MM.1S (cell line): ENCODE measurements at regions not wholly inside any gene's neighbourhood (a gene's known extent, or its start where the extent isn't known, plus 50 kb on each side); places are given as distances from the start of the nearest gene placed in this dataset.

Experiments
- DNase-seq: peaks from one replicate; pipeline ENCODE4 v3.0.0-alpha.2; 2015
- H2AFZ ChIP-seq: fragments of 300-600 bp; sonication (generic); 2 replicates; pipeline ENCODE4 v1.6.0; 2016; ENCODE audit warnings: antibody characterized with exemption, low read length
- H3F3A ChIP-seq: fragments of 300-600 bp; sonication (generic); 2 replicates; pipeline ENCODE4 v1.6.1; 2016; ENCODE audit warnings: mild to moderate bottlenecking, antibody characterized with exemption, low read length, moderate library complexity, mixed read lengths; ENCODE audit not compliant: insufficient read depth
- H3K27ac ChIP-seq: fragments of 300-600 bp; sonication (generic); 2 replicates; pipeline ENCODE4 v1.5.1; 2016; ENCODE audit warnings: mild to moderate bottlenecking, low read length
- H3K27me3 ChIP-seq: fragments of 300-600 bp; sonication (generic); replicated peaks from 2 replicates; pipeline ENCODE4 v1.6.0; 2016; ENCODE audit warnings: low read length; ENCODE audit not compliant: insufficient read depth
- H3K36me3 ChIP-seq: fragments of 300-600 bp; sonication (generic); replicated peaks from 2 replicates; pipeline ENCODE4 v1.6.1; 2016; ENCODE audit warnings: mild to moderate bottlenecking, low read length, mixed read lengths; ENCODE audit not compliant: insufficient read depth
- H3K4me1 ChIP-seq: fragments of 300-600 bp; sonication (generic); 2 replicates; pipeline ENCODE4 v1.6.1; 2016; ENCODE audit warnings: low read length, mixed read lengths
- H3K4me2 ChIP-seq: fragments of 300-600 bp; sonication (generic); 2 replicates; pipeline ENCODE4 v1.6.0; 2016; ENCODE audit warnings: low read depth, low read length
- H3K4me3 ChIP-seq: fragments of 300-600 bp; sonication (generic); 2 replicates; pipeline ENCODE4 v1.5.1; 2016; ENCODE audit warnings: low read length, mixed read lengths
- H3K79me2 ChIP-seq: fragments of 300-600 bp; sonication (generic); 2 replicates; pipeline ENCODE4 v1.6.1; 2016; ENCODE audit warnings: mixed run types, low read length, mixed read lengths
- H3K9ac ChIP-seq: fragments of 300-600 bp; sonication (generic); 2 replicates; pipeline ENCODE4 v1.6.1; 2016; ENCODE audit warnings: low read length, mixed read lengths
- H3K9me2 ChIP-seq: fragments of 300-600 bp; sonication (generic); replicated peaks from 2 replicates; pipeline ENCODE4 v1.6.1; 2016; ENCODE audit warnings: mild to moderate bottlenecking, low read length, mixed read lengths; ENCODE audit not compliant: insufficient read depth
- H3K9me3 ChIP-seq: fragments of 300-600 bp; sonication (generic); replicated peaks from 2 replicates; pipeline ENCODE4 v1.6.1; 2016; ENCODE audit warnings: mild to moderate bottlenecking, low read length, mixed read lengths; ENCODE audit not compliant: insufficient read depth
- H4K20me1 ChIP-seq: fragments of 300-600 bp; sonication (generic); 2 replicates; pipeline ENCODE4 v1.6.1; 2016; ENCODE audit warnings: mild to moderate bottlenecking, low read length, moderate library complexity, mixed read lengths; ENCODE audit not compliant: insufficient read depth
- EZH2 ChIP-seq: fragments of 300-600 bp; sonication (generic); optimal IDR thresholded peaks from 2 replicates; pipeline ENCODE3; 2017; ENCODE audit warnings: low read depth, mild to moderate bottlenecking, antibody characterized with exemption, low read length, mixed read lengths
- EZH2phosphoT487 ChIP-seq: fragments of 300-600 bp; sonication (generic); IDR thresholded peaks from 2 replicates; pipeline ENCODE4 v1.6.1; 2018; ENCODE audit warnings: antibody characterized with exemption, low read length
- TF ChIP-seq, protein P1 (sequence below): fragments of 300-600 bp; sonication (generic); IDR thresholded peaks from 2 replicates; pipeline ENCODE4 v1.5.1; 2016; ENCODE audit warnings: antibody characterized with exemption, low read length, mixed read lengths

DNA sequence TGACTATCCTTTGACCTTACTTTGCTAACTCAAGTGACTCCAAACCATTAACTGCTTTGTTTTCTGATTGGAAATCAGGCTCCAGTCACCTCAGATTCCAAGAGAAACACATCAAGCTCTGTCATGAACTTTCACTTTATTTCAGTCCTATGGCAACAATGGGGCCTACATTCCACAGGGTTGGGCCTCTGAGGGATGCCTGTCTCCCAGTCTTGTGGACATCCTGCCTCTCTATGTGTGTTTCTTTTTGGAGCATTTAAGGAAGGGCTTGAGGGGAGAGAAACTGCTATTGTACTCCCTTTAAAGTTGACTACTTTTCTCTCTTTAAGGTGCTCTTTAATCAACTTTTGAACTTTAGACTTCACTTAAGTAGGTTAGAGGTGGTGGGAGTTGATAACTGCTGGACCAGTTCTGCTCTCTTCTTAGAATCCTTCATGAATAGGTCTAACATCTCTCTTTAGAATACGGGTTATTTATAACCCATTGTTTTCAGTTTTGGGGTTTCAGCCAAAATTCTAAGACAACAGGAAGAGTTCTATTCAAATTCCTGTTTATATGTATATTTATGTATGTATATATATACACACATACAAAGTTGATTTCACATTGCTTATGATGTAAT, 274.3 kb upstream of the NR3C2 start:
- Histone ChIP-seq H3K9me2 (no peaks in the 10 kb centered on the region), H3K4me3 (no peak overlapping the region), H3K36me3 (no peaks in the 10 kb centered on the region), H2AFZ (no peak overlapping the region), H3K27me3 (no peaks in the 10 kb centered on the region), H3K4me1 (peaks cover 4% of the 10 kb centered on the region; the same call in 1 of the 2 replicates), H3K9me3 (no peaks in the 10 kb centered on the region), H3K9ac (no peak overlapping the region), H3K4me2 (0 out of 2 replicates have a peak overlapping the region, but pooled peaks have one; percentile 7), H3K79me2 (no peaks in the 10 kb centered on the region), H4K20me1 (no peaks in the 10 kb centered on the region), H3F3A (no peaks in the 10 kb centered on the region), H3K27ac (no peak overlapping the region)
- no peak for DNase-seq
- TF ChIP-seq EZH2phosphoT487 (no peak), EZH2 (no peak)
- TF ChIP-seq, protein P1, sequence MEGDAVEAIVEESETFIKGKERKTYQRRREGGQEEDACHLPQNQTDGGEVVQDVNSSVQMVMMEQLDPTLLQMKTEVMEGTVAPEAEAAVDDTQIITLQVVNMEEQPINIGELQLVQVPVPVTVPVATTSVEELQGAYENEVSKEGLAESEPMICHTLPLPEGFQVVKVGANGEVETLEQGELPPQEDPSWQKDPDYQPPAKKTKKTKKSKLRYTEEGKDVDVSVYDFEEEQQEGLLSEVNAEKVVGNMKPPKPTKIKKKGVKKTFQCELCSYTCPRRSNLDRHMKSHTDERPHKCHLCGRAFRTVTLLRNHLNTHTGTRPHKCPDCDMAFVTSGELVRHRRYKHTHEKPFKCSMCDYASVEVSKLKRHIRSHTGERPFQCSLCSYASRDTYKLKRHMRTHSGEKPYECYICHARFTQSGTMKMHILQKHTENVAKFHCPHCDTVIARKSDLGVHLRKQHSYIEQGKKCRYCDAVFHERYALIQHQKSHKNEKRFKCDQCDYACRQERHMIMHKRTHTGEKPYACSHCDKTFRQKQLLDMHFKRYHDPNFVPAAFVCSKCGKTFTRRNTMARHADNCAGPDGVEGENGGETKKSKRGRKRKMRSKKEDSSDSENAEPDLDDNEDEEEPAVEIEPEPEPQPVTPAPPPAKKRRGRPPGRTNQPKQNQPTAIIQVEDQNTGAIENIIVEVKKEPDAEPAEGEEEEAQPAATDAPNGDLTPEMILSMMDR = no peak

DNA sequence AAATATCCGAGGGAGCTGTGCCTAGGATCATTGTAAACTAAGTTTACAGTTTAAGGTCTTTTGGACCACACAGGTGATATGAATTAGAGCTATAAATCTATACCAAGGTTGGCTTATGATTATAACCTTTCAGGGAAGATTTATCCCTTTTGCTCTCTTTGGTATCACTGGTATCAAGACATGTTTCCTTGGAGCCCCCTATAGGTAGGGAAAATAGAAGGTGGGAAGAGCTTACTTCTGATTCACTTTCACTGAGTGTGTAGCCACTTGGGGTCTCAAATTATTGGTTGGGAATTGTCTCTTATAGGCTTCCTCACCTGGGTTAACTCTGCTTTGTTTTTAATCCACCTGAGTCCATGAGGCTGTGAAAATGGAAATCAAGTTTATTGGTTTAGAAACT, 262.1 kb upstream of the NR3C2 start:
- Histone ChIP-seq H3K4me2 (no peak overlapping the region), H4K20me1 (no peaks in the 10 kb centered on the region), H3K9ac (no peak overlapping the region), H3F3A (no peaks in the 10 kb centered on the region), H3K27me3 (no peaks in the 10 kb centered on the region), H3K36me3 (no peaks in the 10 kb centered on the region), H3K9me3 (no peaks in the 10 kb centered on the region), H3K4me3 (no peak overlapping the region), H3K9me2 (no peaks in the 10 kb centered on the region), H3K79me2 (no peaks in the 10 kb centered on the region), H2AFZ (no peak overlapping the region), H3K4me1 (no peaks in the 10 kb centered on the region), H3K27ac (no peak overlapping the region)
- DNase-seq = no peak
- TF ChIP-seq EZH2phosphoT487 = no peak
- no peak for TF ChIP-seq EZH2

DNA sequence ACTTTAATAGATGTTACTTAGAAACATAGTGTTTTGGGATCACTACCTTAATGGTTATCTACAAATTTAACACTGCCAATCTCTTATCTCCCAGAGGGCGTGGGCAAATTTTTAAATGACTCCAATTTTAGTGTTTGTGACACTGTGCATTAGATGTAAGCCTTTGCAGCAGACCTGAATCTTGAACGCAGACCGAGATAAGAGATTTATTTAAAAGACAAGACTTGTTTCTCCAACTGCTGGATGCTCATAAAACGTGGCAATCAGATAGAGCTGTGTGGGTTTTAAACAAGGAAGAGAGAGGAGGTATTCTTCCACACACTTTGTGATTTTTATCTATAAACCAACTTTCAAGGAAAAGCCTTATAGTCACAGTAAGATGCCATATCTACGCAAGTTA, 252.5 kb upstream of the NR3C2 start:
- H3K79me2 ChIP-seq = no peaks in the 10 kb centered on the region
- no peaks in the 10 kb centered on the region for H3F3A ChIP-seq
- no peak overlapping the region for H3K9ac ChIP-seq
- no peaks in the 10 kb centered on the region for H3K27me3 ChIP-seq
- H2AFZ ChIP-seq = no peak overlapping the region
- no peak overlapping the region for H3K4me3 ChIP-seq
- no peak for TF ChIP-seq EZH2phosphoT487
- H3K4me1 ChIP-seq = no peaks in the 10 kb centered on the region
- H3K9me2 ChIP-seq = no peaks in the 10 kb centered on the region
- no peaks in the 10 kb centered on the region for H3K9me3 ChIP-seq
- no peak overlapping the region for H3K27ac ChIP-seq
- no peaks in the 10 kb centered on the region for H3K36me3 ChIP-seq
- DNase-seq = no peak
- no peak overlapping the region for H3K4me2 ChIP-seq
- H4K20me1 ChIP-seq = no peaks in the 10 kb centered on the region

DNA sequence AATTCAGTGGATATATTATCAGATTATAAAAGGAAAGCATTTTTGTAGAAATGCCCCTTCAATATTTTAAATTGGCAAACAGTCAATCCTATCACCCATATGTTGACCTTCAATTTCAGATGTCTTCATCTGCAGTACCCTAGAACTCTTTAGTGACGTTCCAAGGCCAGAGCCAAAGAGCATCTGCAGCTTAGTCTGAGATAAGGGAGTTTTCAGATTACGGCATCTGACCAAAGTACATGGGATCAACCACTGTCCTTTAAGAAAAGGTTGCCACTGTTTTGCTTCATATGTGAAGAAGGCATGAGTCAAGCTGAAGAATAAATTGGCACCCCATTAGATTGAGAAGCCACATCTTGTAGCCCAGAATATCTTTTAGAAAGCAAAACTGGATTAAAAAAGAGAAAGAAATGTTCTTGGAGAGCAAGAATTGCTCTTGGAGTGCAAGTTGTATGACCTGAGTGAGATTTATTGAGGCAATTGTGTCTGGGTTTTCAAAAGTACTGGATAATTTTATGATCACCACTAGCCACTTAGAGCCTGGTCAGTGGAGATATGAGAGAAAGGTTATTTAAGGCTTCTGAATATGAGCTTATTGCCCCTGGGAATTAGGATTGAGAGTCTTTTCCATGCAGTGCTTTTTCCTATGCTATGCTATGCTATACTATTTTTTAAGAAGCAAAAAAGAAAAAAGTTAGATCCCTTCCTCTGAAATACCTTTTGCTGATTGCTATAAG, 251.9 kb upstream of the NR3C2 start:
- no peaks in the 10 kb centered on the region for H3F3A ChIP-seq
- TF ChIP-seq, protein P1 = no peak
- TF ChIP-seq EZH2 = no peak
- no peak for TF ChIP-seq EZH2phosphoT487
- no peaks in the 10 kb centered on the region for H3K9me3 ChIP-seq
- H2AFZ ChIP-seq = no peak overlapping the region
- no peak for DNase-seq
- no peak overlapping the region for H3K27ac ChIP-seq
- H4K20me1 ChIP-seq = no peaks in the 10 kb centered on the region
- H3K9ac ChIP-seq = no peak overlapping the region
- H3K79me2 ChIP-seq = no peaks in the 10 kb centered on the region
- no peak overlapping the region for H3K4me3 ChIP-seq
- no peaks in the 10 kb centered on the region for H3K36me3 ChIP-seq
- H3K4me2 ChIP-seq = no peak overlapping the region
- H3K27me3 ChIP-seq = no peaks in the 10 kb centered on the region
- no peaks in the 10 kb centered on the region for H3K9me2 ChIP-seq
- H3K4me1 ChIP-seq = no peaks in the 10 kb centered on the region
